ENCODE measurements at regions not wholly inside any gene's neighbourhood (a gene's known extent, or its start where the extent isn't known, plus 50 kb on each side); places are given as distances from the start of the nearest gene placed in this dataset.

GRCh38 chrX:122813876-122814275, 370.2 kb upstream of the GRIA3 start:
- no peak overlapping the region for H3K4me3 ChIP-seq (ENCODE audit: low read depth, low read length)
- no peak for DNase-seq (ENCODE audit: low read depth, low spot score)
- in situ Hi-C loops (cut with HindIII; ENCODE audit: low sequenced_read_pairs) = no loop called here
- no peak for TF ChIP-seq CTCF (IDR thresholded peaks at IDR 0.05; ENCODE audit: low read depth, low read length)

GRCh38 chrX:122816288-122816687, 367.8 kb upstream of the GRIA3 start:
- H3K4me3 ChIP-seq (ENCODE audit: low read depth, low read length) = no peak overlapping the region
- in situ Hi-C loops (cut with HindIII; ENCODE audit: low sequenced_read_pairs) = no loop called here
- DNase-seq (ENCODE audit: low read depth, low spot score) = no peak
- TF ChIP-seq CTCF (IDR thresholded peaks at IDR 0.05; ENCODE audit: low read depth, low read length) = no peak

GRCh38 chrX:122817321-122817955, 366.6 kb upstream of the GRIA3 start:
- DNase-seq (ENCODE audit: low read depth, low spot score) = no peak

GRCh38 chrX:122818068-122818467, 366.0 kb upstream of the GRIA3 start:
- no peak for DNase-seq (ENCODE audit: low read depth, low spot score)
- TF ChIP-seq CTCF (IDR thresholded peaks at IDR 0.05; ENCODE audit: low read depth, low read length) = no peak
- in situ Hi-C loops (cut with HindIII; ENCODE audit: low sequenced_read_pairs) = no loop called here
- H3K4me3 ChIP-seq (ENCODE audit: low read depth, low read length) = no peak overlapping the region

More at GRCh38 chrX:122817321-122817955, 366.6 kb upstream of the GRIA3 start:
- in situ Hi-C loops (cut with HindIII; ENCODE audit: low sequenced_read_pairs) = no loop called here
- H3K4me3 ChIP-seq (ENCODE audit: low read depth, low read length) = no peak overlapping the region
- no peak for TF ChIP-seq CTCF (IDR thresholded peaks at IDR 0.05; ENCODE audit: low read depth, low read length)

GRCh38 chrX:122833230-122833629, 350.8 kb upstream of the GRIA3 start:
- DNase-seq (ENCODE audit: low read depth, low spot score) = no peak
- TF ChIP-seq CTCF (IDR thresholded peaks at IDR 0.05; ENCODE audit: low read depth, low read length) = no peak
- in situ Hi-C loops (cut with HindIII; ENCODE audit: low sequenced_read_pairs) = no loop called here
- H3K4me3 ChIP-seq (ENCODE audit: low read depth, low read length) = no peak overlapping the region

GRCh38 chrX:122835886-122836285, 348.2 kb upstream of the GRIA3 start:
- in situ Hi-C loops (cut with HindIII; ENCODE audit: low sequenced_read_pairs) = no loop called here
- no peak overlapping the region for H3K4me3 ChIP-seq (ENCODE audit: low read depth, low read length)
- no peak for TF ChIP-seq CTCF (IDR thresholded peaks at IDR 0.05; ENCODE audit: low read depth, low read length)

More at GRCh38 chrX:122835886-122836285, 348.2 kb upstream of the GRIA3 start:
- peak; percentile 1 for DNase-seq (ENCODE audit: low read depth, low spot score)
